Neural progenitor cell (in vitro differentiated cells): ENCODE measurements at regions not wholly inside any gene's neighbourhood (a gene's known extent, or its start where the extent isn't known, plus 50 kb on each side); places are given as distances from the start of the nearest gene placed in this dataset.

Experiments
- DNase-seq: peaks from one replicate; pipeline ENCODE4 v3.0.0-alpha.2; 2016; ENCODE audit warnings: low spot score
- H2AFZ ChIP-seq: fragments of 200-600 bp; sonication (generic); replicated peaks from 2 replicates; pipeline ENCODE4 v1.6.1; 2016; ENCODE audit warnings: antibody characterized with exemption
- H3F3A ChIP-seq: fragments of 200-600 bp; sonication (generic); 2 replicates; pipeline ENCODE4 v1.6.1; 2016; ENCODE audit warnings: antibody characterized with exemption, low read depth
- H3K27ac ChIP-seq: fragments of 200-600 bp; sonication (generic); 2 replicates; pipeline ENCODE4 v1.5.1; 2016; ENCODE audit warnings: mild to moderate bottlenecking
- H3K27me3 ChIP-seq: fragments of 200-600 bp; sonication (generic); 2 replicates; pipeline ENCODE4 v1.6.1; 2016; ENCODE audit warnings: mild to moderate bottlenecking, moderate library complexity
- H3K36me3 ChIP-seq: fragments of 200-600 bp; sonication (generic); 2 replicates; pipeline ENCODE4 v1.5.1; 2016
- H3K4me1 ChIP-seq: fragments of 200-600 bp; sonication (generic); 2 replicates; pipeline ENCODE4 v1.6.1; 2016; ENCODE audit warnings: mixed run types
- H3K4me2 ChIP-seq: fragments of 200-600 bp; sonication (generic); 2 replicates; pipeline ENCODE4 v1.6.1; 2016
- H3K4me3 ChIP-seq: fragments of 200-600 bp; sonication (generic); 2 replicates; pipeline ENCODE4 v1.5.1; 2016
- H3K79me2 ChIP-seq: fragments of 200-600 bp; sonication (generic); 2 replicates; pipeline ENCODE4 v1.6.1; 2016; ENCODE audit warnings: low read depth
- H3K9ac ChIP-seq: fragments of 200-600 bp; sonication (generic); 2 replicates; pipeline ENCODE4 v1.6.1; 2016
- H3K9me3 ChIP-seq: fragments of 200-600 bp; sonication (generic); 2 replicates; pipeline ENCODE4 v1.5.1; 2016; ENCODE audit warnings: low read depth
- H4K20me1 ChIP-seq: fragments of 200-600 bp; sonication (generic); 2 replicates; pipeline ENCODE4 v1.6.1; 2016; ENCODE audit warnings: low read depth
- H3K27ac Mint-ChIP-seq: 3 replicates; pipeline ENCODE4 v1.8.0; 2021; ENCODE audit warnings: mixed read lengths
- H3K27me3 Mint-ChIP-seq: 2 replicates; pipeline ENCODE4 v1.8.0; 2022; ENCODE audit warnings: low read depth, mild to moderate bottlenecking, inconsistent platforms, moderate library complexity, mixed read lengths; ENCODE audit not compliant: insufficient read depth
- H3K36me3 Mint-ChIP-seq: 3 replicates; pipeline ENCODE4 v1.8.0; 2021; ENCODE audit warnings: mixed read lengths
- H3K4me1 Mint-ChIP-seq: 3 replicates; pipeline ENCODE4 v1.8.0; 2021; ENCODE audit warnings: mixed read lengths
- H3K4me3 Mint-ChIP-seq: 3 replicates; pipeline ENCODE4 v1.8.0; 2021; ENCODE audit warnings: mild to moderate bottlenecking, moderate library complexity, mixed read lengths
- H3K9me3 Mint-ChIP-seq: 3 replicates; pipeline ENCODE4 v1.8.0; 2020; ENCODE audit warnings: mixed read lengths
- CTCF ChIP-seq: fragments of 200-600 bp; sonication (generic); IDR thresholded peaks from 2 replicates; pipeline ENCODE4 v1.5.1; 2017; ENCODE audit warnings: antibody characterized with exemption, mild to moderate bottlenecking
- EZH2 ChIP-seq: fragments of 200-600 bp; sonication (generic); IDR thresholded peaks from 2 replicates; pipeline ENCODE4 v1.6.1; 2017; ENCODE audit warnings: antibody characterized with exemption, mild to moderate bottlenecking, moderate library complexity
- EZH2phosphoT487 ChIP-seq: fragments of 200-600 bp; sonication (generic); IDR thresholded peaks from 2 replicates; pipeline ENCODE4 v1.6.1; 2017; ENCODE audit warnings: antibody characterized with exemption

- H3K79me2 ChIP-seq, result no peaks in the 10 kb centered on the region
- H3K4me1 ChIP-seq, result peaks cover 25% of the 10 kb centered on the region
- Mint-ChIP-seq H3K9me3 (no peaks in the 10 kb centered on the region), H3K4me1 (peaks cover 9% of the 10 kb centered on the region), H3K27ac (no peak overlapping the region), H3K36me3 (no peaks in the 10 kb centered on the region), H3K27me3 (peaks cover 10% of the 10 kb centered on the region), H3K4me3 (no peak overlapping the region)
- no peak overlapping the region for H3K4me2 ChIP-seq
- TF ChIP-seq EZH2, result no peak
- no peak for TF ChIP-seq CTCF
- TF ChIP-seq EZH2phosphoT487, result no peak
- H2AFZ ChIP-seq, result no peak overlapping the region
- no peak overlapping the region for H3K9ac ChIP-seq
- H3K9me3 ChIP-seq, result no peaks in the 10 kb centered on the region
- no peaks in the 10 kb centered on the region for H3F3A ChIP-seq
- H3K4me3 ChIP-seq, result no peak overlapping the region
- H3K36me3 ChIP-seq, result no peaks in the 10 kb centered on the region
- no peaks in the 10 kb centered on the region for H3K27me3 ChIP-seq
- no peak overlapping the region for H3K27ac ChIP-seq
- H4K20me1 ChIP-seq, result no peaks in the 10 kb centered on the region
- DNase-seq, result no peak
Observed at GRCh38 chr6:14912226-14912625, 333.6 kb upstream of the JARID2 start.

- TF ChIP-seq EZH2phosphoT487 (no peak), CTCF (no peak), EZH2 (no peak)
- Histone ChIP-seq H3K4me2 (no peak overlapping the region), H3K27me3 (no peaks in the 10 kb centered on the region)
Observed at GRCh38 chr6:14912706-14913105, 333.2 kb upstream of the JARID2 start.

GRCh38 chr6:14913931-14914330 is 331.9 kb upstream of the JARID2 start:
- Mint-ChIP-seq H3K27me3 (peaks cover 8% of the 10 kb centered on the region), H3K4me1 (peaks cover 11% of the 10 kb centered on the region), H3K9me3 (no peaks in the 10 kb centered on the region), H3K4me3 (no peak overlapping the region), H3K27ac (no peak overlapping the region), H3K36me3 (no peaks in the 10 kb centered on the region)
- H3K4me1 ChIP-seq, result peaks cover 31% of the 10 kb centered on the region
- TF ChIP-seq CTCF (no peak), EZH2 (no peak), EZH2phosphoT487 (no peak)
- H4K20me1 ChIP-seq, result no peaks in the 10 kb centered on the region
- H3K36me3 ChIP-seq, result no peaks in the 10 kb centered on the region
- H3K27me3 ChIP-seq, result no peaks in the 10 kb centered on the region
- DNase-seq, result no peak
- no peaks in the 10 kb centered on the region for H3K79me2 ChIP-seq
- no peak overlapping the region for H3K4me3 ChIP-seq
- no peak overlapping the region for H3K4me2 ChIP-seq
- no peaks in the 10 kb centered on the region for H3F3A ChIP-seq
- H3K9me3 ChIP-seq, result no peaks in the 10 kb centered on the region
- no peak overlapping the region for H3K27ac ChIP-seq
- H3K9ac ChIP-seq, result no peak overlapping the region
- H2AFZ ChIP-seq, result no peak overlapping the region

More at GRCh38 chr6:14912706-14913105, 333.2 kb upstream of the JARID2 start:
- Histone ChIP-seq H3K9me3 (no peaks in the 10 kb centered on the region), H3K9ac (no peak overlapping the region), H2AFZ (no peak overlapping the region), H3K79me2 (no peaks in the 10 kb centered on the region), H4K20me1 (no peaks in the 10 kb centered on the region), H3K4me3 (no peak overlapping the region), H3K4me1 (peaks cover 25% of the 10 kb centered on the region), H3K36me3 (no peaks in the 10 kb centered on the region), H3F3A (no peaks in the 10 kb centered on the region), H3K27ac (no peak overlapping the region)
- H3K27me3 Mint-ChIP-seq, result peaks cover 9% of the 10 kb centered on the region
- H3K4me1 Mint-ChIP-seq, result peaks cover 9% of the 10 kb centered on the region
- no peak for DNase-seq
- H3K4me3 Mint-ChIP-seq, result no peak overlapping the region
- no peak overlapping the region for H3K27ac Mint-ChIP-seq
- no peaks in the 10 kb centered on the region for H3K36me3 Mint-ChIP-seq
- no peaks in the 10 kb centered on the region for H3K9me3 Mint-ChIP-seq
